HepG2 (cell line): ENCODE measurements at regions not wholly inside any gene's neighbourhood (a gene's known extent, or its start where the extent isn't known, plus 50 kb on each side); places are given as distances from the start of the nearest gene placed in this dataset.

Experiments used
- ATAC-seq: fragments of 200-7000 bp; cut with Tn5 transposase; 3 replicates; pipeline ENCODE4 v1.9.1; 2020; ENCODE audit warnings: mild to moderate bottlenecking, moderate library complexity
- BruUV-seq: library from RNA; stranded (reverse); fragments of 400-500 nt; replicated peaks from 2 replicates; lab custom pipeline; 2021; lab: Mats Ljungman, UMichigan
- CTCF ChIA-PET: fragments of 300-600 bp; formaldehyde crosslinking; extraction: SDS; loops from one replicate; lab custom pipeline; 2021; ENCODE audit warnings: low total read pairs, inconsistent platforms, low intra/inter-chr PET ratio; lab: Yijun Ruan, JAX
- POLR2A ChIA-PET: fragments of 350-600 bp; sonication (Branson Sonifier 250); formaldehyde crosslinking; loops from one replicate; lab custom pipeline; 2020; ENCODE audit warnings: antibody characterized with exemption, inconsistent platforms; lab: Yijun Ruan, JAX
- DNase-seq: peaks from one replicate; pipeline ENCODE4 v3.0.0-alpha.2; 2015; ENCODE audit warnings: low spot score
- FAIRE-seq: peaks from 3 replicates; lab custom pipeline; 2011; peaks lifted over from hg19 to GRCh38; lab: Jason Lieb, UNC
- H2AFZ ChIP-seq: one replicate; pipeline ENCODE4 v1.6.1; 2011; ENCODE audit warnings: low read length, inconsistent platforms
- H3K27ac ChIP-seq: fragments of 300-600 bp; 3 replicates; pipeline ENCODE4 v1.8.0; 2011; ENCODE audit warnings: mixed run types, mild to moderate bottlenecking, mixed read lengths, low read length, inconsistent platforms; ENCODE audit not compliant: insufficient read depth; ENCODE audit errors: extremely low read length
- H3K27me3 ChIP-seq, 2 experiments: fragments of 200-600 bp in 1 of 2; 2 replicates in 1 of 2; 3 replicates in 1 of 2; pipeline versions ENCODE4 v1.6.0 to v1.8.0; 2011; ENCODE audit warnings: low read length in 2 of 2, mild to moderate bottlenecking in 2 of 2, moderate library complexity in 2 of 2, inconsistent platforms in 1 of 2; ENCODE audit not compliant: insufficient read depth in 2 of 2, control insufficient read depth in 1 of 2
- H3K36me3 ChIP-seq, 2 experiments: fragments of 200-600 bp in 1 of 2; replicated peaks in 1 of 2; 2 replicates in 1 of 2; 3 replicates in 1 of 2; pipeline versions ENCODE4 v1.5.1 to v1.8.0; 2011; ENCODE audit warnings: low read length in 2 of 2, inconsistent platforms in 1 of 2; ENCODE audit not compliant: insufficient read depth in 2 of 2, control insufficient read depth in 1 of 2
- H3K4me1 ChIP-seq: 2 replicates; pipeline ENCODE4 v1.5.1; 2012; ENCODE audit warnings: low read length, inconsistent platforms; ENCODE audit not compliant: insufficient read depth
- H3K4me2 ChIP-seq: 2 replicates; pipeline ENCODE4 v1.6.0; 2011; ENCODE audit warnings: low read depth, low read length, inconsistent platforms
- H3K4me3 ChIP-seq, 3 experiments: fragments of 200-600 bp in 1 of 3; sonication (generic), shearing (Covaris generic) in 1 of 3; replicated peaks in 1 of 3; 2 replicates each; pipeline ENCODE4 v1.5.1; 2011 to 2016; ENCODE audit warnings: low read length in 3 of 3, inconsistent platforms in 2 of 3, low read depth in 2 of 3, mild to moderate bottlenecking in 2 of 3, control low read depth in 1 of 3, mixed read lengths in 1 of 3; ENCODE audit not compliant: insufficient read depth in 1 of 3
- H3K79me2 ChIP-seq: one replicate; pipeline ENCODE4 v1.6.1; 2011; ENCODE audit warnings: low read length, inconsistent platforms; ENCODE audit not compliant: insufficient read depth
- H3K9ac ChIP-seq: 2 replicates; pipeline ENCODE4 v1.6.0; 2011; ENCODE audit warnings: mild to moderate bottlenecking, low read depth, low read length, inconsistent platforms; ENCODE audit not compliant: insufficient read depth
- H3K9me3 ChIP-seq: 2 replicates; pipeline ENCODE4 v1.5.1; 2012; ENCODE audit warnings: mild to moderate bottlenecking, low read length
- H4K20me1 ChIP-seq: 2 replicates; pipeline ENCODE4 v1.6.0; 2011; ENCODE audit warnings: inconsistent platforms, mild to moderate bottlenecking, low read length, moderate library complexity; ENCODE audit not compliant: insufficient read depth
- ASH2L ChIP-seq: fragments of 300-600, 200-600 bp; sonication (generic); IDR thresholded peaks from 2 replicates; pipeline ENCODE4 v1.7.0; 2017; ENCODE audit warnings: low read depth, mild to moderate bottlenecking, moderate library complexity, mixed read lengths, low read length; ENCODE audit not compliant: insufficient read length
- GLI4 ChIP-seq: sonication (generic); formaldehyde crosslinking; IDR thresholded peaks from 2 replicates; pipeline ENCODE4 v1.5.1; 2020; ENCODE audit warnings: missing genetic modification reagents, mild to moderate bottlenecking, moderate library complexity, borderline replicate concordance
- HNF1A ChIP-seq, 2 experiments: sonication (generic) in 1 of 2; formaldehyde crosslinking in 1 of 2; IDR thresholded peaks; 2 replicates each; pipeline versions ENCODE4 v1.4.0 to v1.6.1; 2016 to 2020; ENCODE audit warnings: borderline replicate concordance in 1 of 2, low read depth in 1 of 2, mild to moderate bottlenecking in 1 of 2, missing genetic modification reagents in 1 of 2
- in situ Hi-C: cut with HindIII; loops from 2 replicates; pipeline ENCODE4 v1.10.0; 2017; ENCODE audit warnings: low pct_unique_long_range_greater_than_20kb; ENCODE audit not compliant: extremely low pct_ligation_motif_present
- intact Hi-C: fragments of 100-400 bp; cut with micrococcal nuclease; formaldehyde crosslinking; loops from one replicate; pipeline ENCODE4 v1.10.0; 2022; ENCODE audit not compliant: unreplicated experiment

GRCh38 chr1:83741770-83742169 is 257.2 kb downstream of the TTLL7 start:
- ATAC-seq, result peak; percentile 66
- intact Hi-C loops, result no loop called here

More at GRCh38 chr1:83741770-83742169, 257.2 kb downstream of the TTLL7 start:
- Histone ChIP-seq H3K9ac (peak overlapping the region; percentile 49; the same call in 1 of the 2 replicates), H2AFZ (no peak overlapping the region), H3K27ac (peak overlapping the region; percentile 65), H3K4me3 (peak overlapping the region in 2 of 3 experiments; percentile 6 to 11; a peak in 1 of 6 replicates), H4K20me1 (no peaks in the 10 kb centered on the region), H3K27me3 (no peaks in the 10 kb centered on the region), H3K36me3 (no peaks in the 10 kb centered on the region), H3K4me1 (peaks cover 56% of the 10 kb centered on the region), H3K79me2 (no peaks in the 10 kb centered on the region), H3K4me2 (peak overlapping the region; percentile 50), H3K9me3 (peaks cover 41% of the 10 kb centered on the region)
- TF ChIP-seq HNF1A (IDR thresholded peaks at IDR 0.05; ENCODE audit: low read depth) (no peak), HNF1A (CRISPR knock-in tag; IDR thresholded peaks at IDR 0.05; ENCODE audit: borderline replicate concordance) (0 out of 2 replicates have a peak, but pooled peaks have one; percentile 10), ASH2L (peak; percentile 11), GLI4 (CRISPR knock-in tag) (no peak)
- BruUV-seq, result TSS peak; percentile 60
- POLR2A ChIA-PET, result no interaction called here
- no peak for DNase-seq
- CTCF ChIA-PET, result no interaction called here
- in situ Hi-C loops, result no loop called here
- no peak for FAIRE-seq
